Hepatic stellate cell (primary cell): ENCODE measurements at regions not wholly inside any gene's neighbourhood (a gene's known extent, or its start where the extent isn't known, plus 50 kb on each side); places are given as distances from the start of the nearest gene placed in this dataset.

Source experiments
- DNase-seq: peaks from one replicate; pipeline ENCODE4 v3.0.0; 2011; ENCODE audit warnings: low spot score

GRCh38 chr14:84533181-84533725 lies 996.7 kb upstream of the FLRT2 start:
- DNase-seq = no peak

- no peak for DNase-seq
Observed at GRCh38 chr14:84533791-84534190, 996.2 kb upstream of the FLRT2 start.

DNA sequence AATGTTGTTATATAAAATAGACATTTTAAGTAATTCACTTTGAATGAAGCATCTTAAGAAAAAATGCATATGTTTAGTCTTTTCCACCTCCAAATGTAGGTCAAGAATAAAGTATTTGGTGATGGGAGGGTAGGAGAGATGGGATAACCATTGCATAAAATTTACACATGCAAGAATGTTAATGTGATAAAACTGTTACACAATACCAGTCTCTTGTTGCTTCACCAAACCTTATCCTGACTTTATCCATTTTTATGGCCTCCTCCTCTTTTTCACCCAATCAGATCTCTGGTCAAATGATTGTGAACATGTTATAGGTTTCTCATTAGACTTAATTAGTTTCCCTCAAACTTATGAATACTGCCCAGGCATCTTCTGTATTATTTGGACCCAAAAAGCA lies 994.5 kb upstream of the FLRT2 start:
- DNase-seq = no peak

- no peak for DNase-seq
Observed at GRCh38 chr14:84535976-84536375, 994.0 kb upstream of the FLRT2 start.

GRCh38 chr14:84541018-84541417 lies 988.9 kb upstream of the FLRT2 start:
- no peak for DNase-seq

DNA sequence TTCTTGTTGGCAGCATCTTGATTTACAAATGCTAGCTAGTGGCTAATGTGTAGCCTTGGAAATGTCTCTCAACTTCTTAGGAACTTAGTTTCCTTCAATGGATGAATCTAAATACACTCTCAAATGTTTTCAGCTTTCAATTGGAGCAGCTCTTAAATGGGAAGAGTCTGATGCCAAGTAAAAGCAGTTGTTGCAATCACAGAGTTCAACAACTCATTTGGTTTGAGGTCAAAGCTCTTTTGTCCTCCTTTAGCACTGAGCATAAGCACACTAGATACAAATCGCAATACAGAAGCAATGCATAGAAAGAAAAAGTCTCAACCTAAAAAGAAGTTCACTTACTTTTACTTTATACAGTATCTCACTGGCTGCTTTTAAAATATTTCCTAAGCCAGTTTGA lies 986.1 kb upstream of the FLRT2 start:
- DNase-seq = no peak

DNA sequence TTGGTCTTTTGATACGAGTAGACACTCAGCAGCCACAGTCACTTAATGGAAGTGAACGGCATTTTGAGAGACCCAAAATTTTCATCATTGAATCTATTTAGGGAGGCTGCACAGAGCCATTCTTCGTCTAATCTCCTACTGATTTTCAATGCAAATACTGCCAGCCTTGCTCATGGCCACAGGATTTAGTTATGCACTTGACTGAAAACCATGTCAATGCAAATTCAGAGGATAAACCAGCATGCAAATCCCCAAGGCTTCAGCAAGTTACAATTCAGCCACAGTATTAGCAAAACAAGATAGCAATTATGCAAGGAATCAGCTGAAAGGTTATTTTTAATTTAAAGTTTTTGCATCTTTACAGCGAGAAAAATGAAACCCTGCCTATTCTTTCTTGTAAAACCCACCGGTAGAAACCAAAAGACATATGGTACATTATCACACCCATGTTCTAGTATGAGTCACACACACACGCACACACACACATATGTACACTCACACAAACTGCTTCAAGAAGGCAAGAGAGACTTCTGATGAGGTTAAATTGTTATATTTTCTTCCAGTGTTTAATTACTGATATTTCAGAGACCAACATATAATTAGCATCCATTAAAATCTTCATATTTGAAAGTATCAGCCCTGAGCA lies 985.3 kb upstream of the FLRT2 start:
- DNase-seq = no peak

DNA sequence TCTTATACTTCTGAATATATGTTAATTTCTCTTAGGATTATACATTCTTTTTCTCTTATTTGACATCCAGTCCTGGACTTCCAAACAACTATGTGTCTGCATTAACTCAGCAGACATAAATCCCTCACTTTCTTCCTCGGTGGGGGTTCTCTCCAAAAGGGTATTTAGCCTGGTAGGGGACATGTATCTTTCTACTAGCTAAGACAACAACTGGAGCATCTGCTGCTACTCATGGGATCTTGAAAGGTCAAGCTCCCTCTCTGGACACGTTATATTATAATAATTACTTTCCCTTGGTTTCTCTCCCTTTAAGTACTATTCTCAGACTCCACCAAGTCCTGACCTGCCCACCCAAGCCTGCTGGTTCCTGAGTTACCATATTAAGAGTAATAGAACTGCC lies 983.7 kb upstream of the FLRT2 start:
- DNase-seq = no peak

DNA sequence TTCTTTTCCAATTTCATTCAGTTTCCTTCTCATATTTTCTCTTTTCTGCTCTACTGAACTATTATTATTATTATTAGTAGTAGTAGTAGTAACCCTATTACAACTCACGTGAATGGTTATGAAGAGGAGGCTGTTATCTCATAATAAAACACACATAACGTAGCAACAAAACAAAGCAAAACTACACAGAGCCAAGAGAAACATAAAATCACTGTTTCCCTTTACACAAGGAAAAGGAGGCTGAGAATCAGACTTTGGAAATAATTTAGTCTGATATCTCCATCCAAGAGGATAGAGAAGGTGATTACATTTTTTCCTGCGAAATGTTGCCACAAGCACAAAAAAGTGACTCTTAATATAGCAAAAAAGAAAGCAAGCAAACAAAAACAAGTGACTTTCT lies 975.8 kb upstream of the FLRT2 start:
- DNase-seq = no peak

DNA sequence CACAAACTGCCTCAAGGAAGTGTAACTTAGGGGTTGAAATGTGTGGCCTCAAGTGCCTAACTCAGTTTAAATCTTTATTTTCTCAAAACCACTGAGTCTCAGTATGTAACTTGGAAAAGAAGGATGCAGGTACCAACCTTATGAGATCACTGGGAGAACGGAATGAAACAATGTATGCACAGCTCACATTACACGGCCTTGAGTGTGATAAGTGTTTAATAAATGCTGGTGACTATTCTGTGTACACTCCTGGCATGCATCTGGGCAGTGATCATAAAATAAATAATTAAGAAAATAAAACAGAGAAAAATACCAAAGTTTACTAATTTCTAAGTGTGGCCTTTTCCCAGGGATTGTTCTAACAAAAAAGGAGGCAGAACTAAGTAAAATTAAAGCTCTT lies 974.5 kb upstream of the FLRT2 start:
- no peak for DNase-seq

- no peak for DNase-seq
Observed at GRCh38 chr14:84566109-84566508, 963.8 kb upstream of the FLRT2 start.

- DNase-seq = no peak
Observed at GRCh38 chr14:84575681-84576080, 954.3 kb upstream of the FLRT2 start.

DNA sequence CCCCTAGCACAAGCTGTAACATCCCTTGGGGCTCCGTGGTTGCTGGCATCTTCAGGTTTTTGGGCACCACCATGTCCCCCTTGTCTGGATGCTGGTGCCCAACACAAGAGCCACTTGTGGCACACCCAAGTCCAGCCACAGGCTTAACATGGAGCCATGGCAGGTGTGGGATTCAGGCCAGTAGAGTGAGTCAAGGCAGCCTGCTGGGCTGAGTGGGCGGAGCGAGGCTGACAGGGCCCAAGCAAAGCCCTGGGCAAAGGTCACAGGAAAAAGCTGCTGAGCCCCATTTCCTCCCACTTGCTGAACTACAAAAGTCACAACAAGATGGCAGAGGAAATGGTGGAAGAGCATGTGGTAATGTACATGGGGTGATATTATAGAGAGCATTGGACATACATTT lies 950.7 kb upstream of the FLRT2 start:
- no peak for DNase-seq

DNA sequence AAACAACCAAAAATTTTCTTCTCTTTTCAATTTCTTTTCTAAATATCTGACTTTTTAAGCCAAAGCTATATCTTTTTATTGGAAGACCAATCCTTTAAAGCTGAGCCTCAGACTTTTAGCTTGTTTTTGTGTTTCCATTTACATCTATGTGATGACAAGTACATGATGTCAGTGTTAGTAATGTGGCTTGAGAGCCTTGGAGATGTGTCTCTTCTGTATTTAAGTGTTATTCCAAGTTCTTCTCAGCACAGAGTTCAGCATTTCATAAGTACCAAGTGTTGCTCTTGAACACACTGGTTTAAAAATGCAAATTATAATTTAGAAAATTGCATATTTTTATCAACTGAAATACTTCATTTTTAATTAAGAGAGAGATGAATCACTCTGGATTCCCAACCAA lies 948.9 kb upstream of the FLRT2 start:
- DNase-seq = no peak

GRCh38 chr14:84584511-84584910 lies 945.4 kb upstream of the FLRT2 start:
- no peak for DNase-seq

DNA sequence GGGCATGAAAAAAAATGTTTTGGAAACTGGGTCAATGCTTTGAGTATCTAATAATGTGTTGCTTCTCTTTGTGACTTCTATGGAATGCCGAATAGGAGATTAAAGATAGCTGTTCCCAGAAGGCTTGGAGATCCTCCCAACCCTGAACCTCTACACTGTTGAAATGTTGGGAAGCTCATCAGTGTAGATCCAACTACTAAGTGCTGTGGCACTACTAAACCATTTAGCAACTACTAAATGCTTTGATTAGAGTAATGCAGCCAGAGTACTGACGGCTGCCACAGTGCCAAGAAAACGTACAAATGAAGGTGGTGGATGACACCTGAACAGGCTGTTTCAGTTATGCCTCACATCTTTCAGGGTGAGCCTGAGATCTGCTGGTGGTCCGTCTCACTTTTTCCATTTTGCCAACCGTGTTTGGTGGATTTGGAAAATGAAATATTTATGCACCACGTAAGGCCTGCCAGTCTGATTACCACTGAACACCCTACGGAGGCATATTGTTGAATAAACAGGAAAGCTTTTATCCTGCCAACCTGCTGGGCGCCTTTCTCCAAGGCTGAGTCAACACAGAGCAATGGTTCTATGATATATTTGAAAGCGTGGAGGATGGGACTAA lies 938.0 kb upstream of the FLRT2 start:
- DNase-seq = no peak

GRCh38 chr14:84592770-84593169 lies 937.2 kb upstream of the FLRT2 start:
- no peak for DNase-seq

DNA sequence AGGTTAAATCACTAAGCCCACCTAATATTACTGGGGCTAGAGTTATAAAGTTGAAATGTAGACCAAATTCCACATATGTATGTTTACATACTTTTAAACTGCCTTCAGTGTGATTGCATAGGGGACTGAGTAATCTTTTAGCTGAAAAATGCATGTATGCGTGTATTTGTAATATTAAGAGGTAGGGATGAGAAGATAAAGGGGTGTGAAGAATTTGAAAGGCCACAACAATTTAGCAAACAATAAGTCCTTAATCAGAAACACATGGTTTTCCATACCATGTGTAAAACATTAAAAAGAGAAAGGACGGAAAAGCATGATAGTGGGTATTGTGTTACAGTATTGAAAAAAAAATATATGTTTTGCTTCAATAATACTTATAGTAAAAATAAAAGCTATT lies 919.9 kb upstream of the FLRT2 start:
- DNase-seq = no peak

- no peak for DNase-seq
Observed at GRCh38 chr14:84622357-84622756, 907.6 kb upstream of the FLRT2 start.

DNA sequence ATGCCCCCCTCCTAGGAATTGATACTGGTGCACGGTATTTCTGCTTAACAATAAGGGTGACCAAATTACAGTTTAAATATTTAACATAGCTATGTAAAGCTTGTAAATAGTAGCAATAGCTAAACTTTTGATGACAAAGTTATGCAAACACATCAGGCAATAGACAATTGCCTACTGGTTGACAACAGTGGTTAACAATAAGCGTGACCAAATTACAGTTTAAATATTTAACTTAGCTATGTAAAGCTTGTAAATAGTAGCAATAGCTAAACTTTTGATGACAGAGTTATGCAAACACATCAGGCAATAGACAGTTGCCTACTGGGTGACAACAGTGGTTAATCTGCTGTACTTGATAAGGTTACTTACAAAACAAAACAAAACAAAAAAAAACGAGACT lies 886.5 kb upstream of the FLRT2 start:
- DNase-seq = no peak

GRCh38 chr14:84646786-84647500 lies 883.0 kb upstream of the FLRT2 start:
- no peak for DNase-seq

DNA sequence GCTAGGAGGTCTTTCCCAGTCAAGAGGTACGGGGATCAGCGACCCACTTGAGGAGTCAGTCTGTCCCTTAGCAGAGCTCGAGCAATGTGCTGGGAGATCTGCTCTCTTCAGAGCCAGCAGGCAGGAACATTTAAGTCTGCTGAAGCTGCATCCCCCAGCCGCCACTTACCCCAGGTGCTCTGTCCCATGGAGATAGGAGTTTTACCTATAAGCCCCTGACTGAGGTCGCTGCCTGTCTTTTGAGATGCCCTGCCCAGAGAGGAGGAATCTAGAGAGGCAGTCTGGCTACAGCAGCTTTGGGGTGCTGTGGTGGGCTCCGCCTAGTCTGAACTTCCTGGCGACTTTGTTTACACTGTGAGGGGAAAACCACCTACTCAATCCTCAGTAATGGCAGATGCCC lies 874.9 kb upstream of the FLRT2 start:
- DNase-seq = no peak

DNA sequence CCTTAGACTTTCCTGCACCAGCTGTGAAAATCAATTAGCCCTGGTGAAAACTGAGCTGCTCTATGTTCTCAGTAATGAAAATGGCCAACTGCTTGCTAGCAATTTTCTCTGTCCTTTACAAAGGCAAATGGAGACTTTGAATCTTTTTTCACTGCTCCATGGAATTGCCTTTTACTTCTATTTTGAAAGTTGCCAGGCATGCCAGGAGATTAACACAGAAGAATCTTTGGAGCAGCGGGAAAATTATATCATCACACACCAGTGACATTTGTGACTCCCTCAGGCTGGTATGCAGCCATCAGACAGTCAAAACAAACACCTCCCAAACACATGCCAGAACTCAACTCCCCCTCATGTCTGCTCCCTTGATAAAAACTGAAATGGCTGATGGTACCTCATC lies 872.0 kb upstream of the FLRT2 start:
- no peak for DNase-seq
